ENCODE measurements at regions not wholly inside any gene's neighbourhood (a gene's known extent, or its start where the extent isn't known, plus 50 kb on each side); places are given as distances from the start of the nearest gene placed in this dataset.
"Not testable (repeated sequence)": the region's sequence is repeated elsewhere in the genome, so short reads cannot be mapped to it uniquely, and the experiment has no call there.

GRCh38 chr1:30164693-30165092, 558.7 kb downstream of the MATN1 start:
- DNase-seq = no peak

- no peak for DNase-seq
Observed at GRCh38 chr1:30162565-30162964, 560.8 kb downstream of the MATN1 start.

GRCh38 chr1:30161953-30162352, 561.4 kb downstream of the MATN1 start:
- DNase-seq = no peak

- DNase-seq = no peak
Observed at GRCh38 chr1:30160999-30161689, 562.2 kb downstream of the MATN1 start.

GRCh38 chr1:30159015-30159414, 564.4 kb downstream of the MATN1 start:
- no peak for DNase-seq

GRCh38 chr1:30155698-30156097, 567.7 kb downstream of the MATN1 start:
- not testable (repeated sequence) for DNase-seq

GRCh38 chr1:30155253-30155652, 568.1 kb downstream of the MATN1 start:
- not testable (repeated sequence) for DNase-seq

- DNase-seq = no peak
Observed at GRCh38 chr1:30153743-30154449, 569.5 kb downstream of the MATN1 start.

GRCh38 chr1:30151826-30152225, 571.6 kb downstream of the MATN1 start:
- no peak for DNase-seq

GRCh38 chr1:30151119-30151518, 572.3 kb downstream of the MATN1 start:
- DNase-seq = no peak

- DNase-seq = no peak
Observed at GRCh38 chr1:30149226-30149625, 574.2 kb downstream of the MATN1 start.

- no peak for DNase-seq
Observed at GRCh38 chr1:30148676-30149075, 574.7 kb downstream of the MATN1 start.

- no peak for DNase-seq
Observed at GRCh38 chr1:30147188-30147587, 576.2 kb downstream of the MATN1 start.

- no peak for DNase-seq
Observed at GRCh38 chr1:30146448-30146847, 576.9 kb downstream of the MATN1 start.

- no peak for DNase-seq
Observed at GRCh38 chr1:30145723-30146303, 577.6 kb downstream of the MATN1 start.

- DNase-seq = no peak
Observed at GRCh38 chr1:30144831-30145230, 578.6 kb downstream of the MATN1 start.

GRCh38 chr1:30143517-30143916, 579.9 kb downstream of the MATN1 start:
- DNase-seq = no peak

GRCh38 chr1:30140566-30140965, 582.8 kb downstream of the MATN1 start:
- no peak for DNase-seq

- no peak for DNase-seq
Observed at GRCh38 chr1:30138891-30139290, 584.5 kb downstream of the MATN1 start.

GRCh38 chr1:30137001-30137400, 586.4 kb downstream of the MATN1 start:
- no peak for DNase-seq

- DNase-seq = no peak
Observed at GRCh38 chr1:30135698-30136097, 587.7 kb downstream of the MATN1 start.

- no peak for DNase-seq
Observed at GRCh38 chr1:30134466-30135217, 588.7 kb downstream of the MATN1 start.

GRCh38 chr1:30133414-30134055, 589.9 kb downstream of the MATN1 start:
- no peak for DNase-seq

All from fibroblast of skin of right quadriceps (primary cell).